GM12891 (cell line): ENCODE measurements at regions not wholly inside any gene's neighbourhood (a gene's known extent, or its start where the extent isn't known, plus 50 kb on each side); places are given as distances from the start of the nearest gene placed in this dataset.

ENCODE experiments used
- POLR2A ChIP-seq: IDR thresholded peaks from 2 replicates; pipeline ENCODE4 v1.6.1; 2011; ENCODE audit warnings: low read depth, low read length, control low read depth
- POLR2AphosphoS5 ChIP-seq: IDR thresholded peaks from 2 replicates; pipeline ENCODE4 v1.6.1; 2011; ENCODE audit warnings: low read depth, low read length, control low read depth
- TAF1 ChIP-seq: IDR thresholded peaks from 2 replicates; pipeline ENCODE4 v1.6.1; 2011; ENCODE audit warnings: low read depth, low read length, control low read depth

DNA sequence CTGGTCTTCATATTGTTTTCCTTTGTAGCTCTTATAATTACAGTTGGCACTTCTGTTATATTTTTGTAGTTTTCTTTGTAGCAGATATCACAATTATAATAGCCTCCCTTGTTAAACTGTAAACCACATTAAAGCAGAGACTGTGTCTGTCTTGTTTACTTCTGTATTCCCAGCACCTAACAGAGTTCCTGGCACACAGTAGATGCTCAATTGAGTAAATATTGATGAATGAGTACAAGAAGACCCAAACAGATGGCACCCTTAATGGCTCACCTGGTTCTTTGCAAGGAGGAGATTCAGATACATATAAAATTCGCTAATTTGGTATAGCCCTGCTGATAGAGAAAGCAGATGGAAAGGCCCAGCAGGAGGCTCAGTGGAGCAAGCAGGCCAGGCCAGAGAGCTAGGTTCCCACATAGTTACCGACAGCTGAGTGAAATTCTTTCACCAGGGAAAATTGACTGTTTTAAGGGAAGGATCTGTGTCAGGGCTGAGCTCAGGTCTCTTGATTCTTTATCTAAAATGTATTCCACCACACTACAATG is 120.1 kb downstream of the NUP35 start:
- TF ChIP-seq POLR2A (no peak), POLR2AphosphoS5 (no peak), TAF1 (no peak)
